ENCODE measurements at regions not wholly inside any gene's neighbourhood (a gene's known extent, or its start where the extent isn't known, plus 50 kb on each side); places are given as distances from the start of the nearest gene placed in this dataset.

GRCh38 chr16:85534536-85535351 is 78.4 kb upstream of the GSE1 start:
- Mint-ChIP-seq H3K36me3 (ENCODE audit: insufficient read depth) (peaks cover 1% of the 10 kb centered on the region), H3K9me3 (ENCODE audit: low read depth) (no peaks in the 10 kb centered on the region), H3K27me3 (peaks cover 10% of the 10 kb centered on the region), H3K4me1 (ENCODE audit: low read depth) (peaks cover 49% of the 10 kb centered on the region), H3K27ac (peak overlapping the region; percentile 26), H3K4me3 (ENCODE audit: low read depth) (no peak overlapping the region)
- no peak for DNase-seq (ENCODE audit: low spot score, unreplicated experiment)
- TF ChIP-seq CTCF (IDR thresholded peaks at IDR 0.05; ENCODE audit: unreplicated experiment): no peak

- H3K27ac Mint-ChIP-seq: peak overlapping the region; percentile 89
- H3K9me3 Mint-ChIP-seq (ENCODE audit: low read depth): no peaks in the 10 kb centered on the region
Measured at GRCh38 chr16:85535352-85536072, 77.6 kb upstream of the GSE1 start.

GRCh38 chr16:85536073-85536410 is 77.1 kb upstream of the GSE1 start:
- H3K27ac Mint-ChIP-seq: peak overlapping the region; percentile 89
- TF ChIP-seq CTCF (IDR thresholded peaks at IDR 0.05; ENCODE audit: unreplicated experiment): no peak
- peaks cover 1% of the 10 kb centered on the region for H3K36me3 Mint-ChIP-seq (ENCODE audit: insufficient read depth)
- DNase-seq (ENCODE audit: low spot score, unreplicated experiment): no peak
- peaks cover 44% of the 10 kb centered on the region for H3K4me1 Mint-ChIP-seq (ENCODE audit: low read depth)
- no peaks in the 10 kb centered on the region for H3K9me3 Mint-ChIP-seq (ENCODE audit: low read depth)
- no peak overlapping the region for H3K4me3 Mint-ChIP-seq (ENCODE audit: low read depth)
- peaks cover 4% of the 10 kb centered on the region for H3K27me3 Mint-ChIP-seq

More at GRCh38 chr16:85535352-85536072, 77.6 kb upstream of the GSE1 start:
- Mint-ChIP-seq H3K27me3 (peaks cover 7% of the 10 kb centered on the region), H3K4me1 (ENCODE audit: low read depth) (peaks cover 45% of the 10 kb centered on the region), H3K4me3 (ENCODE audit: low read depth) (no peak overlapping the region), H3K36me3 (ENCODE audit: insufficient read depth) (peaks cover 1% of the 10 kb centered on the region)
- no peak for DNase-seq (ENCODE audit: low spot score, unreplicated experiment)
- TF ChIP-seq CTCF (IDR thresholded peaks at IDR 0.05; ENCODE audit: unreplicated experiment): no peak

GRCh38 chr16:85536411-85537330 is 76.5 kb upstream of the GSE1 start:
- Mint-ChIP-seq H3K27ac (no peak overlapping the region), H3K36me3 (ENCODE audit: insufficient read depth) (peaks cover 1% of the 10 kb centered on the region)

More at GRCh38 chr16:85536411-85537330, 76.5 kb upstream of the GSE1 start:
- DNase-seq (ENCODE audit: low spot score, unreplicated experiment): no peak
- H3K27me3 Mint-ChIP-seq: peaks cover under 1% of the 10 kb centered on the region
- no peaks in the 10 kb centered on the region for H3K9me3 Mint-ChIP-seq (ENCODE audit: low read depth)
- no peak for TF ChIP-seq CTCF (IDR thresholded peaks at IDR 0.05; ENCODE audit: unreplicated experiment)
- no peak overlapping the region for H3K4me3 Mint-ChIP-seq (ENCODE audit: low read depth)
- H3K4me1 Mint-ChIP-seq (ENCODE audit: low read depth): peaks cover 43% of the 10 kb centered on the region
